ENCODE measurements at regions not wholly inside any gene's neighbourhood (a gene's known extent, or its start where the extent isn't known, plus 50 kb on each side); places are given as distances from the start of the nearest gene placed in this dataset.

GRCh38 chr13:53612200-53612599, 583.6 kb downstream of the OLFM4 start:
- Histone ChIP-seq H3K27ac (no peak overlapping the region), H3K4me1 (replicated peaks) (no peaks in the 10 kb centered on the region), H3K4me3 (no peak overlapping the region), H3K9me3 (no peaks in the 10 kb centered on the region), H3K27me3 (replicated peaks; ENCODE audit: insufficient read depth) (no peaks in the 10 kb centered on the region), H3K36me3 (no peaks in the 10 kb centered on the region)
- TF ChIP-seq CTCF (IDR thresholded peaks at IDR 0.05) (no peak), POLR2A (IDR thresholded peaks at IDR 0.05) (no peak), POLR2AphosphoS5 (IDR thresholded peaks at IDR 0.05) (no peak)
- WGBS, result 88% methylated on average over 3 of the region's 3 CpGs
- DNase-seq (ENCODE audit: low spot score), result no peak
- intact Hi-C loops (cut with DNase I), result no loop called here

DNA sequence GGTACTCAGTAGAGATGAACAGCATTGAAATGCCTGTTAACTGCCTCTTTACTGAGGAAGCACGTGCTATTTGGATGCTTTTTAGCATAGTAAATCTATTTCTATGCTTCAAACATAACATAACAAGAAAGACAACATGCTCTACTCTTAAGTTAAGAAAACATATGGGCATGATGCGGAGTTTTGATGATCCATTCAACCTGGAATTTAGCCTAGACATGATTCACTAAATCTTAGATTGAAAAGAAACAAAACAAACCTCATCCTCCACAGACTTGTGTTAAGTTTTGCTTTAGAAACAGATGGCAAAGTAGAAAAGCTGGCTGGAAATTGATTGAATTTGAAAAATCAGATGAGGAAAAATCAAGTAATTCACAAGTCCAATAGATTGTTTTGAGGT, 593.8 kb downstream of the OLFM4 start:
- Histone ChIP-seq H3K4me1 (replicated peaks) (no peaks in the 10 kb centered on the region), H3K9me3 (no peaks in the 10 kb centered on the region), H3K27ac (no peak overlapping the region), H3K4me3 (no peak overlapping the region), H3K27me3 (replicated peaks; ENCODE audit: insufficient read depth) (no peaks in the 10 kb centered on the region), H3K36me3 (no peaks in the 10 kb centered on the region)
- TF ChIP-seq CTCF (IDR thresholded peaks at IDR 0.05) (no peak), POLR2A (IDR thresholded peaks at IDR 0.05) (no peak), POLR2AphosphoS5 (IDR thresholded peaks at IDR 0.05) (no peak)
- DNase-seq (ENCODE audit: low spot score), result no peak
- WGBS, result 25% methylated on average over 2 of the region's 2 CpGs
- intact Hi-C loops (cut with DNase I), result no loop called here

- Histone ChIP-seq H3K9me3 (no peaks in the 10 kb centered on the region), H3K27ac (no peak overlapping the region), H3K4me3 (no peak overlapping the region), H3K36me3 (no peaks in the 10 kb centered on the region), H3K4me1 (replicated peaks) (no peaks in the 10 kb centered on the region), H3K27me3 (replicated peaks; ENCODE audit: insufficient read depth) (no peaks in the 10 kb centered on the region)
- no peak for TF ChIP-seq POLR2AphosphoS5 (IDR thresholded peaks at IDR 0.05)
- no peak for TF ChIP-seq CTCF (IDR thresholded peaks at IDR 0.05)
- TF ChIP-seq POLR2A (IDR thresholded peaks at IDR 0.05), result no peak
- WGBS, result 53% methylated on average over 2 of the region's 2 CpGs
- DNase-seq (ENCODE audit: low spot score), result no peak
- intact Hi-C loops (cut with DNase I), result no loop called here
These were observed 594.5 kb downstream of the OLFM4 start for GRCh38 chr13:53623146-53623545.

- Histone ChIP-seq H3K27me3 (replicated peaks; ENCODE audit: insufficient read depth) (no peaks in the 10 kb centered on the region), H3K9me3 (no peaks in the 10 kb centered on the region), H3K36me3 (no peaks in the 10 kb centered on the region), H3K4me3 (no peak overlapping the region), H3K4me1 (replicated peaks) (no peaks in the 10 kb centered on the region), H3K27ac (no peak overlapping the region)
- intact Hi-C loops (cut with DNase I), result no loop called here
- no peak for DNase-seq (ENCODE audit: low spot score)
- 80% methylated on average over 2 of the region's 2 CpGs for WGBS
- TF ChIP-seq POLR2AphosphoS5 (IDR thresholded peaks at IDR 0.05) (no peak), POLR2A (IDR thresholded peaks at IDR 0.05) (no peak), CTCF (IDR thresholded peaks at IDR 0.05) (no peak)
These were observed 602.9 kb downstream of the OLFM4 start for GRCh38 chr13:53631511-53631910.

GRCh38 chr13:53638040-53638439, 609.4 kb downstream of the OLFM4 start:
- 80% methylated on average over 2 of the region's 2 CpGs for WGBS
- Histone ChIP-seq H3K36me3 (no peaks in the 10 kb centered on the region), H3K9me3 (no peaks in the 10 kb centered on the region), H3K4me3 (no peak overlapping the region), H3K27me3 (replicated peaks; ENCODE audit: insufficient read depth) (no peaks in the 10 kb centered on the region), H3K27ac (no peak overlapping the region), H3K4me1 (replicated peaks) (no peaks in the 10 kb centered on the region)
- no peak for DNase-seq (ENCODE audit: low spot score)
- intact Hi-C loops (cut with DNase I), result no loop called here
- TF ChIP-seq POLR2A (IDR thresholded peaks at IDR 0.05), result no peak
- no peak for TF ChIP-seq POLR2AphosphoS5 (IDR thresholded peaks at IDR 0.05)
- no peak for TF ChIP-seq CTCF (IDR thresholded peaks at IDR 0.05)
